HG02938 (cell line): ENCODE measurements at regions not wholly inside any gene's neighbourhood (a gene's known extent, or its start where the extent isn't known, plus 50 kb on each side); places are given as distances from the start of the nearest gene placed in this dataset.
"Not testable (repeated sequence)": the region's sequence is repeated elsewhere in the genome, so short reads cannot be mapped to it uniquely, and the experiment has no call there.

Source experiments
- ATAC-seq: cut with Tn5 transposase; IDR thresholded peaks from one replicate; pipeline ENCODE4 v1.9.1; 2021; ENCODE audit warnings: mild to moderate bottlenecking, moderate library complexity; ENCODE audit not compliant: unreplicated experiment

GRCh38 chr3:86797946-86798345 lies 193.0 kb downstream of the VGLL3 start:
- ATAC-seq, result no peak

- no peak for ATAC-seq
Measured at GRCh38 chr3:86794361-86795065, 196.4 kb downstream of the VGLL3 start.

GRCh38 chr3:86793786-86794185 lies 197.2 kb downstream of the VGLL3 start:
- ATAC-seq, result no peak

- no peak for ATAC-seq
Measured at GRCh38 chr3:86792316-86792715, 198.6 kb downstream of the VGLL3 start.

GRCh38 chr3:86790884-86791549 lies 199.9 kb downstream of the VGLL3 start:
- ATAC-seq, result no peak

GRCh38 chr3:86788371-86788770 lies 202.6 kb downstream of the VGLL3 start:
- ATAC-seq, result no peak

- no peak for ATAC-seq
Measured at GRCh38 chr3:86787091-86787490, 203.9 kb downstream of the VGLL3 start.

- no peak for ATAC-seq
Measured at GRCh38 chr3:86785386-86785785, 205.6 kb downstream of the VGLL3 start.

- ATAC-seq, result no peak
Measured at GRCh38 chr3:86782866-86783265, 208.1 kb downstream of the VGLL3 start.

- no peak for ATAC-seq
Measured at GRCh38 chr3:86782286-86782685, 208.7 kb downstream of the VGLL3 start.

- ATAC-seq, result no peak
Measured at GRCh38 chr3:86774082-86774691, 216.8 kb downstream of the VGLL3 start.

- no peak for ATAC-seq
Measured at GRCh38 chr3:86772699-86773098, 218.2 kb downstream of the VGLL3 start.

- ATAC-seq, result no peak
Measured at GRCh38 chr3:86771741-86772512, 219.0 kb downstream of the VGLL3 start.

- ATAC-seq, result no peak
Measured at GRCh38 chr3:86766331-86766730, 224.6 kb downstream of the VGLL3 start.

GRCh38 chr3:86757322-86758179 lies 233.4 kb downstream of the VGLL3 start:
- ATAC-seq, result not testable (repeated sequence)

- no peak for ATAC-seq
Measured at GRCh38 chr3:86748015-86748414, 242.9 kb downstream of the VGLL3 start.

- no peak for ATAC-seq
Measured at GRCh38 chr3:86744051-86744450, 246.9 kb downstream of the VGLL3 start.

- ATAC-seq, result no peak
Measured at GRCh38 chr3:86743233-86743632, 247.7 kb downstream of the VGLL3 start.

- ATAC-seq, result no peak
Measured at GRCh38 chr3:86740751-86741150, 250.2 kb downstream of the VGLL3 start.

- ATAC-seq, result no peak
Measured at GRCh38 chr3:86739244-86739643, 251.7 kb downstream of the VGLL3 start.
